DOHH2 (cell line): ENCODE measurements at regions not wholly inside any gene's neighbourhood (a gene's known extent, or its start where the extent isn't known, plus 50 kb on each side); places are given as distances from the start of the nearest gene placed in this dataset.

Experiments used
- CTCF ChIP-seq: fragments of 200-600 bp; sonication (generic); IDR thresholded peaks from one replicate; pipeline ENCODE4 v1.5.1; 2014; ENCODE audit warnings: antibody characterized with exemption, mild to moderate bottlenecking, low read depth, low read length; ENCODE audit not compliant: poor library complexity, severe bottlenecking
- EZH2phosphoT487 ChIP-seq: fragments of 200-600 bp; sonication (generic); IDR thresholded peaks from 2 replicates; pipeline ENCODE4 v1.6.1; 2017; ENCODE audit warnings: borderline replicate concordance, mild to moderate bottlenecking, antibody characterized with exemption, low read length, moderate library complexity, mixed read lengths

- TF ChIP-seq CTCF, result no peak
- TF ChIP-seq EZH2phosphoT487, result no peak
These were observed 223.7 kb upstream of the TMEM132C start for GRCh38 chr12:128043317-128043716.
